ENCODE measurements at regions not wholly inside any gene's neighbourhood (a gene's known extent, or its start where the extent isn't known, plus 50 kb on each side); places are given as distances from the start of the nearest gene placed in this dataset.

- no peak for DNase-seq (ENCODE audit: extremely low read depth, low read depth)
- TF ChIP-seq, protein P1, sequence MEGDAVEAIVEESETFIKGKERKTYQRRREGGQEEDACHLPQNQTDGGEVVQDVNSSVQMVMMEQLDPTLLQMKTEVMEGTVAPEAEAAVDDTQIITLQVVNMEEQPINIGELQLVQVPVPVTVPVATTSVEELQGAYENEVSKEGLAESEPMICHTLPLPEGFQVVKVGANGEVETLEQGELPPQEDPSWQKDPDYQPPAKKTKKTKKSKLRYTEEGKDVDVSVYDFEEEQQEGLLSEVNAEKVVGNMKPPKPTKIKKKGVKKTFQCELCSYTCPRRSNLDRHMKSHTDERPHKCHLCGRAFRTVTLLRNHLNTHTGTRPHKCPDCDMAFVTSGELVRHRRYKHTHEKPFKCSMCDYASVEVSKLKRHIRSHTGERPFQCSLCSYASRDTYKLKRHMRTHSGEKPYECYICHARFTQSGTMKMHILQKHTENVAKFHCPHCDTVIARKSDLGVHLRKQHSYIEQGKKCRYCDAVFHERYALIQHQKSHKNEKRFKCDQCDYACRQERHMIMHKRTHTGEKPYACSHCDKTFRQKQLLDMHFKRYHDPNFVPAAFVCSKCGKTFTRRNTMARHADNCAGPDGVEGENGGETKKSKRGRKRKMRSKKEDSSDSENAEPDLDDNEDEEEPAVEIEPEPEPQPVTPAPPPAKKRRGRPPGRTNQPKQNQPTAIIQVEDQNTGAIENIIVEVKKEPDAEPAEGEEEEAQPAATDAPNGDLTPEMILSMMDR (IDR thresholded peaks at IDR 0.05; ENCODE audit: low read depth, low read length), result no peak
Observed at GRCh38 chr9:101999441-101999840, 261.0 kb upstream of the GRIN3A start.

GRCh38 chr9:101995231-101995630 lies 256.8 kb upstream of the GRIN3A start:
- no peak for DNase-seq (ENCODE audit: extremely low read depth, low read depth)
- TF ChIP-seq, protein P1 (IDR thresholded peaks at IDR 0.05; ENCODE audit: low read depth, low read length), result no peak

GRCh38 chr9:101993771-101994170 lies 255.3 kb upstream of the GRIN3A start:
- TF ChIP-seq, protein P1 (IDR thresholded peaks at IDR 0.05; ENCODE audit: low read depth, low read length), result no peak
- DNase-seq (ENCODE audit: extremely low read depth, low read depth), result no peak

- DNase-seq (ENCODE audit: extremely low read depth, low read depth), result no peak
- TF ChIP-seq, protein P1 (IDR thresholded peaks at IDR 0.05; ENCODE audit: low read depth, low read length), result no peak
Observed at GRCh38 chr9:101991926-101992325, 253.5 kb upstream of the GRIN3A start.

DNA sequence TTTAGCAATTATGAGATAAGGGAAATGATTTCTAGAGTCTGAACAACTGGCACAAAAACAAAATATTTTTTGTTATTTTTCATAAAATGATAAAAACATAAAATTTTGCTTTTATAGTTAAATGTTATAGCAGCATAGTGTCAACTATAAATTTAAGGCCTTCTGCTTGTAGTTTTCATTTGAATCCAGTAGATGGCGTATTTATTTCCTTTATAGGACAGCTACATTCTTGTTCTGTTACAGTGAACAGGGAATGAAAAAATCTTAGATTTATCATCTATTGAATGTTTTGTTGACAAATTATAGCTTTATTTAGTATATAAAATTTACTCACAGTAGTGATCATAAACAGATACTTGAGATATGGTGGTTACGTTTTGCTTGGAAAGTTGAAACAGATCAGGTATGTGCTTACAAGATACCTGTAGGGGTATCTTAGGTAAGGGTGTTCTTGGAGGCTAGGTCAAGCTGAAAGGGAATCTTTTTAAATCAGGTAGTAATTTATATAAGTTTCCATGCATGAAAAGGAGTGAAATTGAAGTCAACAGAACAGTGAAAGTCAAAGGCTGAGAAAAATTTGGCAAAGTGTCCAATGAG lies 239.3 kb upstream of the GRIN3A start:
- no peak for DNase-seq (ENCODE audit: extremely low read depth, low read depth)
- TF ChIP-seq, protein P1 (IDR thresholded peaks at IDR 0.05; ENCODE audit: low read depth, low read length), result peak; percentile 56

GRCh38 chr9:101970609-101971008 lies 232.2 kb upstream of the GRIN3A start:
- no peak for DNase-seq (ENCODE audit: extremely low read depth, low read depth)
- TF ChIP-seq, protein P1 (IDR thresholded peaks at IDR 0.05; ENCODE audit: low read depth, low read length), result no peak

DNA sequence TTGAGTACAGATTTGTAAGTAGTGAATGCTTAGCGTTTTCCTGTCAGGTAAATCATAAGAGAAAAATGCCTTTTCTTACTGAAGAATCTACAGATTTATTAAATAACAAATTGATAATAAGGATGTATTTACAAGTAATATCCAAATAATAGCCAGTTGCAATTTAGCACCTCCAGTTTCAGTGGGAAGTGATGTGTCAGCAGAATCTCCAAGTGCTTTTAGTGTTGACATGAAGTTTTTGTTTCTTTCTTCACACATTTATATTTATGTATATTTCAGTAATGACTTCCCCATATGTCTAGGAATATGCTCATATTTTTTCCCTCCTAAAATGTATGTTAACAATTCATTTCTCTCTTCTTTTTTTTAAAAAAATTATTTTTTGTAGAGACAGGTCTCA lies 229.9 kb upstream of the GRIN3A start:
- TF ChIP-seq, protein P1 (IDR thresholded peaks at IDR 0.05; ENCODE audit: low read depth, low read length), result no peak
- DNase-seq (ENCODE audit: extremely low read depth, low read depth), result no peak
